Vagina (tissue), 2 donors: ENCODE measurements at regions not wholly inside any gene's neighbourhood (a gene's known extent, or its start where the extent isn't known, plus 50 kb on each side); places are given as distances from the start of the nearest gene placed in this dataset.

Experiments
- DNase-seq, 2 donors: peaks; one replicate each; pipeline ENCODE4 v3.0.0-alpha.2; 2017; ENCODE audit errors: extremely low spot score in 2 of 2
- H3K27ac ChIP-seq: fragments of 200-600 bp; sonication (generic); one replicate; pipeline ENCODE4 v1.5.1; 2019
- H3K27me3 ChIP-seq: fragments of 200-600 bp; sonication (generic); one replicate; pipeline ENCODE4 v1.5.1; 2019
- H3K36me3 ChIP-seq, 2 donors: fragments of 200-600 bp; sonication (generic); one replicate each; pipeline ENCODE4 v1.5.1; 2017 to 2019
- H3K4me1 ChIP-seq: fragments of 200-600 bp; sonication (generic); one replicate; pipeline ENCODE4 v1.5.1; 2019
- H3K4me3 ChIP-seq, 2 donors: fragments of 200-600 bp; sonication (generic); 1 replicate in 1 of 2; 2 replicates in 1 of 2; pipeline ENCODE4 v1.5.1; 2016 to 2019
- H3K9me3 ChIP-seq: fragments of 200-600 bp; sonication (generic); one replicate; pipeline ENCODE4 v1.5.1; 2019
- CTCF ChIP-seq, 3 experiments: fragments of 450-650 bp in 2 of 3; fragments of 200-600 bp in 1 of 3; sonication (generic) in 1 of 3; IDR thresholded peaks; one replicate each; pipeline ENCODE4 v1.5.1; 2017 to 2019; ENCODE audit warnings: antibody characterized with exemption in 3 of 3, mild to moderate bottlenecking in 2 of 3, moderate library complexity in 2 of 3
- POLR2A ChIP-seq, 2 donors: fragments of 450-650 bp; IDR thresholded peaks; one replicate each; pipeline ENCODE4 v1.6.1; 2017; ENCODE audit warnings: antibody characterized with exemption in 2 of 2, mild to moderate bottlenecking in 2 of 2, moderate library complexity in 2 of 2
- POLR2AphosphoS5 ChIP-seq, 2 donors: sonication (generic); formaldehyde crosslinking; IDR thresholded peaks; one replicate each; pipeline ENCODE4 v1.9.0; 2017; ENCODE audit warnings: antibody characterized with exemption in 2 of 2, mild to moderate bottlenecking in 2 of 2, low read depth in 1 of 2; ENCODE audit not compliant: insufficient read depth in 1 of 2
- intact Hi-C: fragments of 100-400 bp; cut with DNase I; formaldehyde crosslinking; loops from one replicate; pipeline ENCODE4 v1.15.1; 2023

- DNase-seq: no peak
- TF ChIP-seq POLR2A (IDR thresholded peaks at IDR 0.05): no peak
- TF ChIP-seq CTCF (IDR thresholded peaks at IDR 0.05): no peak
- TF ChIP-seq POLR2AphosphoS5 (IDR thresholded peaks at IDR 0.05; ENCODE audit: insufficient read depth in 1 of 2, low read depth in 1 of 2): no peak
- no peaks in the 10 kb centered on the region for H3K9me3 ChIP-seq
- H3K4me3 ChIP-seq: no peak overlapping the region
- H3K4me1 ChIP-seq: peaks cover 6% of the 10 kb centered on the region
- no peaks in the 10 kb centered on the region for H3K27me3 ChIP-seq
- H3K36me3 ChIP-seq: no peaks in the 10 kb centered on the region
- intact Hi-C loops: no loop called here
- no peak overlapping the region for H3K27ac ChIP-seq
These were observed 236.4 kb upstream of the SPRY2 start for GRCh38 chr13:80577285-80577684.

- no peaks in the 10 kb centered on the region for H3K27me3 ChIP-seq
- no peak overlapping the region for H3K27ac ChIP-seq
- TF ChIP-seq CTCF (IDR thresholded peaks at IDR 0.05): no peak
- TF ChIP-seq POLR2AphosphoS5 (IDR thresholded peaks at IDR 0.05; ENCODE audit: insufficient read depth in 1 of 2, low read depth in 1 of 2): no peak
- TF ChIP-seq POLR2A (IDR thresholded peaks at IDR 0.05): no peak
- no peak overlapping the region for H3K4me3 ChIP-seq
- intact Hi-C loops: no loop called here
- no peaks in the 10 kb centered on the region for H3K36me3 ChIP-seq
- peaks cover 6% of the 10 kb centered on the region for H3K4me1 ChIP-seq
- no peaks in the 10 kb centered on the region for H3K9me3 ChIP-seq
- DNase-seq: no peak
These were observed 233.4 kb upstream of the SPRY2 start for GRCh38 chr13:80574113-80574850.

- Histone ChIP-seq H3K4me3 (no peak overlapping the region), H3K27ac (no peak overlapping the region), H3K9me3 (no peaks in the 10 kb centered on the region), H3K36me3 (no peaks in the 10 kb centered on the region), H3K4me1 (peaks cover 6% of the 10 kb centered on the region), H3K27me3 (no peaks in the 10 kb centered on the region)
- no peak for DNase-seq
- intact Hi-C loops: no loop called here
- TF ChIP-seq CTCF (IDR thresholded peaks at IDR 0.05): no peak
- TF ChIP-seq POLR2AphosphoS5 (IDR thresholded peaks at IDR 0.05; ENCODE audit: insufficient read depth in 1 of 2, low read depth in 1 of 2): no peak
- TF ChIP-seq POLR2A (IDR thresholded peaks at IDR 0.05): no peak
These were observed 232.0 kb upstream of the SPRY2 start for GRCh38 chr13:80572923-80573316.

- intact Hi-C loops: no loop called here
- TF ChIP-seq CTCF (IDR thresholded peaks at IDR 0.05) (no peak), POLR2AphosphoS5 (IDR thresholded peaks at IDR 0.05; ENCODE audit: insufficient read depth in 1 of 2, low read depth in 1 of 2) (no peak), POLR2A (IDR thresholded peaks at IDR 0.05) (no peak)
- H3K27ac ChIP-seq: no peak overlapping the region
These were observed 231.5 kb upstream of the SPRY2 start for GRCh38 chr13:80572308-80572922.

More at GRCh38 chr13:80572308-80572922, 231.5 kb upstream of the SPRY2 start:
- H3K9me3 ChIP-seq: no peaks in the 10 kb centered on the region
- DNase-seq: no peak
- H3K4me1 ChIP-seq: peaks cover 6% of the 10 kb centered on the region
- no peak overlapping the region for H3K4me3 ChIP-seq
- no peaks in the 10 kb centered on the region for H3K27me3 ChIP-seq
- H3K36me3 ChIP-seq: no peaks in the 10 kb centered on the region
